GM12878 (cell line): ENCODE measurements at regions not wholly inside any gene's neighbourhood (a gene's known extent, or its start where the extent isn't known, plus 50 kb on each side); places are given as distances from the start of the nearest gene placed in this dataset.

Experiments used
- CBFB ChIP-seq: IDR thresholded peaks from 2 replicates; pipeline ENCODE4 v1.6.1; 2016; ENCODE audit warnings: antibody characterized with exemption, low read depth
- CTCF ChIP-seq, 3 experiments: IDR thresholded peaks in 2 of 3; conservative IDR thresholded peaks in 1 of 3; 2 replicates each; pipeline ENCODE4 v1.5.1; 2011; ENCODE audit warnings: low read depth in 3 of 3, low read length in 3 of 3, mild to moderate bottlenecking in 3 of 3, control low read depth in 2 of 3, moderate library complexity in 2 of 3, inconsistent platforms in 1 of 3, mixed read lengths in 1 of 3; ENCODE audit not compliant: control insufficient read depth in 2 of 3, insufficient read depth in 1 of 3; ENCODE audit errors: extremely low read depth in 1 of 3
- EZH2 ChIP-seq: IDR thresholded peaks from 2 replicates; pipeline ENCODE4 v1.6.1; 2012; ENCODE audit warnings: low read depth, mild to moderate bottlenecking, control low read depth, inconsistent platforms, low read length, borderline replicate concordance; ENCODE audit not compliant: control insufficient read depth
- GABPA ChIP-seq: IDR thresholded peaks from 2 replicates; pipeline ENCODE4 v1.6.1; 2014; ENCODE audit warnings: antibody characterized with exemption, low read depth, mild to moderate bottlenecking, inconsistent platforms
- REST ChIP-seq: IDR thresholded peaks from 2 replicates; pipeline ENCODE4 v1.6.1; 2012; ENCODE audit warnings: mild to moderate bottlenecking, low read depth, low read length
- RFX5 ChIP-seq: IDR thresholded peaks from 2 replicates; pipeline ENCODE4 v1.6.1; 2011; ENCODE audit warnings: low read depth, low read length, improper control_type of control experiment
- SMAD1 ChIP-seq: fragments of 450-650 bp; IDR thresholded peaks from 2 replicates; pipeline ENCODE4 v1.6.1; 2018; ENCODE audit warnings: mild to moderate bottlenecking, low read depth; ENCODE audit not compliant: partially characterized antibody
- SUZ12 ChIP-seq: fragments of 200-600 bp; sonication (generic); IDR thresholded peaks from one replicate; pipeline ENCODE4 v1.6.1; 2018; ENCODE audit warnings: antibody characterized with exemption, mild to moderate bottlenecking; ENCODE audit not compliant: unreplicated experiment
- TAF1 ChIP-seq: IDR thresholded peaks from 2 replicates; pipeline ENCODE4 v1.6.1; 2011; ENCODE audit warnings: mild to moderate bottlenecking, low read depth, low read length, borderline replicate concordance
- ZNF274 ChIP-seq: IDR thresholded peaks from one replicate; pipeline ENCODE4 v1.8.0; 2011; ENCODE audit not compliant: insufficient read length, insufficient read depth
- TF ChIP-seq, protein P1 (sequence below): fragments of 450-650 bp; IDR thresholded peaks from 2 replicates; pipeline ENCODE4 v1.6.1; 2014; ENCODE audit warnings: mild to moderate bottlenecking

GRCh38 chr1:79808816-79809475, 802.4 kb upstream of the ADGRL4 start:
- TF ChIP-seq SMAD1 (no peak), CTCF (IDR thresholded peaks at IDR 0.05 in 2 of 3, conservative IDR thresholded peaks at IDR 0.05 in 1 of 3; ENCODE audit: control insufficient read depth in 2 of 3, extremely low read depth in 1 of 3, insufficient read depth in 1 of 3, low read depth in 3 of 3, low read length in 3 of 3) (no peak), RFX5 (no peak), CBFB (no peak), EZH2 (no peak), SUZ12 (no peak), ZNF274 (no peak), REST (no peak), TAF1 (no peak), GABPA (no peak)
- TF ChIP-seq, protein P1, sequence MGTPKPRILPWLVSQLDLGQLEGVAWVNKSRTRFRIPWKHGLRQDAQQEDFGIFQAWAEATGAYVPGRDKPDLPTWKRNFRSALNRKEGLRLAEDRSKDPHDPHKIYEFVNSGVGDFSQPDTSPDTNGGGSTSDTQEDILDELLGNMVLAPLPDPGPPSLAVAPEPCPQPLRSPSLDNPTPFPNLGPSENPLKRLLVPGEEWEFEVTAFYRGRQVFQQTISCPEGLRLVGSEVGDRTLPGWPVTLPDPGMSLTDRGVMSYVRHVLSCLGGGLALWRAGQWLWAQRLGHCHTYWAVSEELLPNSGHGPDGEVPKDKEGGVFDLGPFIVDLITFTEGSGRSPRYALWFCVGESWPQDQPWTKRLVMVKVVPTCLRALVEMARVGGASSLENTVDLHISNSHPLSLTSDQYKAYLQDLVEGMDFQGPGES = no peak
